ENCODE measurements at regions not wholly inside any gene's neighbourhood (a gene's known extent, or its start where the extent isn't known, plus 50 kb on each side); places are given as distances from the start of the nearest gene placed in this dataset.

- TF ChIP-seq PATZ1 (CRISPR knock-in tag; IDR thresholded peaks at IDR 0.05; ENCODE audit: borderline replicate concordance) (no peak), RARB (CRISPR knock-in tag; IDR thresholded peaks at IDR 0.05) (no peak), ZFP3 (CRISPR knock-in tag; IDR thresholded peaks at IDR 0.05) (no peak), ZC3H10 (CRISPR knock-in tag; IDR thresholded peaks at IDR 0.05) (no peak), ISL1 (CRISPR knock-in tag; IDR thresholded peaks at IDR 0.05) (no peak), CREB5 (CRISPR knock-in tag; IDR thresholded peaks at IDR 0.05; ENCODE audit: low read depth) (no peak), PPARA (CRISPR knock-in tag; IDR thresholded peaks at IDR 0.05; ENCODE audit: borderline replicate concordance) (no peak), TOX (CRISPR knock-in tag; IDR thresholded peaks at IDR 0.05; ENCODE audit: borderline replicate concordance) (no peak), CSDC2 (CRISPR knock-in tag; IDR thresholded peaks at IDR 0.05) (no peak), ARNTL (CRISPR knock-in tag; IDR thresholded peaks at IDR 0.05; ENCODE audit: borderline replicate concordance, low read depth) (no peak), BACH2 (CRISPR knock-in tag; IDR thresholded peaks at IDR 0.05; ENCODE audit: borderline replicate concordance) (no peak)
Measured at GRCh38 chr4:18756671-18757070, 735.1 kb upstream of the LCORL start.

Measured in SK-N-SH treated with all-trans-retinoic acid at 6 μM for 48 hours (cell line).